ENCODE measurements at regions not wholly inside any gene's neighbourhood (a gene's known extent, or its start where the extent isn't known, plus 50 kb on each side); places are given as distances from the start of the nearest gene placed in this dataset.

GRCh38 chr21:27082431-27083010 is 115.6 kb upstream of the ADAMTS5 start:
- TF ChIP-seq CTCF (IDR thresholded peaks at IDR 0.05; ENCODE audit: insufficient read depth, low read length, poor library complexity, severe bottlenecking) (no peak), EZH2phosphoT487 (conservative IDR thresholded peaks at IDR 0.05; ENCODE audit: low read length) (no peak)
